ENCODE measurements at regions not wholly inside any gene's neighbourhood (a gene's known extent, or its start where the extent isn't known, plus 50 kb on each side); places are given as distances from the start of the nearest gene placed in this dataset.

GRCh38 chr2:8271461-8271860 lies 410.4 kb upstream of the ID2 start:
- intact Hi-C loops (cut with DNase I; ENCODE audit: low total_unique reads) (no loop called here), in situ Hi-C loops (cut with MboI; ENCODE audit: low sequenced_read_pairs in 4 of 4) (no loop called here)
- H3K27ac ChIP-seq: no peak overlapping the region
- H3K36me3 ChIP-seq: no peaks in the 10 kb centered on the region
- no peaks in the 10 kb centered on the region for H3K4me1 ChIP-seq
- no peaks in the 10 kb centered on the region for H3K9me3 ChIP-seq
- TF ChIP-seq CTCF (IDR thresholded peaks at IDR 0.05 in 4 of 5, conservative IDR thresholded peaks at IDR 0.05 in 1 of 5) (no peak), POLR2A (IDR thresholded peaks at IDR 0.05) (no peak)
- DNase-seq (no peak), ATAC-seq (no peak)
- H3K4me3 ChIP-seq: no peak overlapping the region
- no peaks in the 10 kb centered on the region for H3K27me3 ChIP-seq

GRCh38 chr2:8276026-8276425 lies 405.8 kb upstream of the ID2 start:
- in situ Hi-C loops (cut with MboI; ENCODE audit: low sequenced_read_pairs in 4 of 4): no loop called here
- ATAC-seq (no peak), DNase-seq (no peak)
- Histone ChIP-seq H3K27me3 (no peaks in the 10 kb centered on the region), H3K9me3 (no peaks in the 10 kb centered on the region), H3K36me3 (no peaks in the 10 kb centered on the region), H3K4me3 (no peak overlapping the region), H3K27ac (no peak overlapping the region), H3K4me1 (no peaks in the 10 kb centered on the region)
- intact Hi-C loops (cut with DNase I; ENCODE audit: low total_unique reads): no loop called here
- TF ChIP-seq POLR2A (IDR thresholded peaks at IDR 0.05): no peak
- no peak for TF ChIP-seq CTCF (IDR thresholded peaks at IDR 0.05 in 4 of 5, conservative IDR thresholded peaks at IDR 0.05 in 1 of 5)

DNA sequence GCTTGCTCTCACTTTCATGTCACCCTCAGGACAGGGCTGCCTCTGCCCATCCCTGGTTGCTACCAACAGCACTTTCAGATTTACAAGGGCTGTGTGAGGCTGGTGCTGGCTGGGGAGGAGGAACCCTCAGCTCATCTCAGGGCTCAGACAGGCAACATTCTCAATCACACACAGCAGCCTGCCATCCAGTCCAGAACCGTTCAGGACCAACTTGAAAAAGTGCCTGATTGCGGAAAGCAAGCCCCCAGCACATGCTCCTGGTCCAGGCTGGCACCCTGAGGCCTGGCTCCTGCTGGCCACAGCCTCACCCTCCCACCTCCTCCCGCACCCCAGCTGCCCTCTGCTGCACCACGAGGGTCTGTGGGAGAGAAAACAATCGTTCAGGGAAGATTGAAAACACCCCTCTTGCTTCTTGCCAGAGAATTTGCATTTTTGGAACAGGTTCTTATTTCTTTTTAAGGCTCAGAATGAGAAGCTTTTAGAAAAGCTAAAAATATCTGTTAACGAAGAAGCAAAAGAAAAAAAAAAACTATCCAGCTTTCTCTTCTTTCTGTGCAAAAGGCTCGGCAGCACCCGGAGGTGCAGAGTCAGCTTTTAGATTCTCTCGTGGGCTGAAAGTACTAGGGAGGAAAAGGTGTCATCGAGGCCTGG lies 403.8 kb upstream of the ID2 start:
- Histone ChIP-seq H3K4me3 (no peak overlapping the region), H3K27ac (no peak overlapping the region)
- in situ Hi-C loops (cut with MboI; ENCODE audit: low sequenced_read_pairs in 4 of 4): no loop called here

DNA sequence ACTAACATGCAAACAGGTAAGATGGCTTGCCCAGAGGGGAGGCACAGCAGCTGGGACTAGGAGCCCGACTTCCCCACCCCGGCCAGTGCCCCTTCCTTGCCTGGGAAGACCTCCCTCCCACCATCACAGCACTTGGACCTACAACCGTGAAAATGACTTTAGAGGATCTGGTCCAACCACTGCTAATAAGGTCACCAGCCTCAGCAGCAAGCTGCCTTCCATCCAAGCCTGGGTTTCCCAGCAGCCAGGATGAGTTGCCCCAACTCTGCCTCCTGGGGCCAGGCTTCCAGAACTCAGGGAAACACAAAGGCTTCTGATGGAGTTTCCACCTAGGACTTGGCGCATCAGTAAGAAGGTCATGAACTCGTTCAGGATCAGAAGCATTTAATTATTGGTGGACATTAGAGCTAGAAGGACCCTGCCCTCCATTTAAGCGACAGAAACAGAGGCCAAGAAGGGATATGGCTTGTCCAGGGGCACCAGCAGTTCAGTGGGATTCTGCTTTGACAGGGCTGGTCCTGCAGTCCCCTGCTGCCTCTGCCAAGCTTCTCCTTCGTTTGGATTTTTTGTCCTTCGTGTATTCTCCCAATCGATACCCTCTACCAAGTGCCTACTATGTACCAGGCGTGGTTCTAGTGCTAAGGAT lies 403.0 kb upstream of the ID2 start:
- Histone ChIP-seq H3K36me3 (no peaks in the 10 kb centered on the region), H3K4me1 (no peaks in the 10 kb centered on the region), H3K27ac (no peak overlapping the region), H3K9me3 (no peaks in the 10 kb centered on the region), H3K27me3 (no peaks in the 10 kb centered on the region), H3K4me3 (no peak overlapping the region)
- intact Hi-C loops (cut with DNase I; ENCODE audit: low total_unique reads) (no loop called here), in situ Hi-C loops (cut with MboI; ENCODE audit: low sequenced_read_pairs in 4 of 4) (no loop called here)
- no peak for TF ChIP-seq CTCF (IDR thresholded peaks at IDR 0.05 in 4 of 5, conservative IDR thresholded peaks at IDR 0.05 in 1 of 5)
- TF ChIP-seq POLR2A (IDR thresholded peaks at IDR 0.05): no peak
- DNase-seq (no peak), ATAC-seq (no peak)

More for the DNA sequence above, 403.8 kb upstream of the ID2 start:
- ATAC-seq: no peak
- DNase-seq: no peak
- Histone ChIP-seq H3K4me1 (no peaks in the 10 kb centered on the region), H3K9me3 (no peaks in the 10 kb centered on the region), H3K27me3 (no peaks in the 10 kb centered on the region), H3K36me3 (no peaks in the 10 kb centered on the region)
- intact Hi-C loops (cut with DNase I; ENCODE audit: low total_unique reads): no loop called here
- TF ChIP-seq POLR2A (IDR thresholded peaks at IDR 0.05) (no peak), CTCF (IDR thresholded peaks at IDR 0.05 in 4 of 5, conservative IDR thresholded peaks at IDR 0.05 in 1 of 5) (no peak)
